Stomach (tissue), 8 donors: ENCODE measurements at regions not wholly inside any gene's neighbourhood (a gene's known extent, or its start where the extent isn't known, plus 50 kb on each side); places are given as distances from the start of the nearest gene placed in this dataset.

Source experiments
- DNase-seq, 2 donors: peaks; one replicate each; pipeline versions ENCODE4 v3.0.0 to v3.0.0-alpha.2; 2013 to 2019
- H3K27ac ChIP-seq, 5 donors: fragments of 200-600 bp in 4 of 5; sonication (generic) in 4 of 5; one replicate each; pipeline ENCODE4 v1.5.1; 2013 to 2019; ENCODE audit warnings: mild to moderate bottlenecking in 1 of 5, moderate library complexity in 1 of 5
- H3K27me3 ChIP-seq, 3 donors: fragments of 200-600 bp; sonication (generic); one replicate each; pipeline ENCODE4 v1.5.1; 2017 to 2019; ENCODE audit warnings: mixed run types in 1 of 3
- H3K36me3 ChIP-seq, 4 donors: fragments of 200-600 bp; sonication (generic); 1 replicate in 3 of 4; 2 replicates in 1 of 4; pipeline ENCODE4 v1.5.1; 2016 to 2019
- H3K4me1 ChIP-seq, 4 donors: fragments of 200-600 bp; sonication (generic); one replicate each; pipeline ENCODE4 v1.5.1; 2016 to 2019
- H3K4me3 ChIP-seq, 4 donors: fragments of 200-600 bp; sonication (generic) in 3 of 4; one replicate each; pipeline ENCODE4 v1.5.1; 2016 to 2019; ENCODE audit warnings: mild to moderate bottlenecking in 1 of 4
- H3K9me3 ChIP-seq, 4 donors: fragments of 200-600 bp; sonication (generic); one replicate each; pipeline ENCODE4 v1.5.1; 2016 to 2019
- EP300 ChIP-seq: sonication (generic); formaldehyde crosslinking; IDR thresholded peaks from one replicate; pipeline ENCODE4 v1.6.1; 2017; ENCODE audit warnings: antibody characterized with exemption
- POLR2A ChIP-seq, 4 donors: fragments of 450-650 bp; IDR thresholded peaks; one replicate each; pipeline ENCODE4 v1.6.1; 2016; ENCODE audit warnings: antibody characterized with exemption in 4 of 4, control low read depth in 2 of 4, mild to moderate bottlenecking in 1 of 4, moderate library complexity in 1 of 4
- POLR2AphosphoS5 ChIP-seq, 3 donors: sonication (generic); formaldehyde crosslinking; IDR thresholded peaks; one replicate each; pipeline ENCODE4 v1.6.1; 2016; ENCODE audit warnings: antibody characterized with exemption in 3 of 3
- WGBS, 5 donors: extraction: QIAGEN DNeasy Blood & Tissue Kit in 3 of 5; methylation state at CpG; one replicate each; pipeline versions ENCODE4 v1.1.5 to v1.1.7; 2013 to 2018; 5-methylcytosine and 5-hydroxymethylcytosine counted together
- intact Hi-C: fragments of 100-400 bp; cut with DNase I; formaldehyde crosslinking; loops from one replicate; pipeline ENCODE4 v1.15.1; 2023; ENCODE audit warnings: low total_unique reads
- TF ChIP-seq, protein P1 (sequence below), 7 experiments: fragments of 450-650 bp in 4 of 7; fragments of 200-600 bp in 3 of 7; sonication (generic) in 3 of 7; IDR thresholded peaks; one replicate each; pipeline ENCODE4 v1.5.1; 2016 to 2019; ENCODE audit warnings: antibody characterized with exemption in 7 of 7, control low read depth in 2 of 7, mild to moderate bottlenecking in 1 of 7
- donor health status: healthy with polysubstance abuse.
- donor health status: Bipolar disorder and iron deficiency.
- donor health status: healthy.

GRCh38 chr20:53881362-53881761 lies 189.0 kb downstream of the BCAS1 start:
- H3K27me3 ChIP-seq: no peaks in the 10 kb centered on the region
- DNase-seq: no peak
- H3K9me3 ChIP-seq: no peaks in the 10 kb centered on the region
- intact Hi-C loops: no loop called here
- H3K27ac ChIP-seq: no peak overlapping the region
- no peak overlapping the region for H3K4me3 ChIP-seq
- peaks cover 0 to 5% (median 0%) of the 10 kb centered on the region in 4 donors for H3K4me1 ChIP-seq
- no peak for TF ChIP-seq EP300
- no peaks in the 10 kb centered on the region for H3K36me3 ChIP-seq
- 75 to 91% (median 85%) methylated on average over 3 of the region's 3 CpGs for WGBS, 5 donors

- H3K27me3 ChIP-seq: no peaks in the 10 kb centered on the region
- H3K9me3 ChIP-seq: no peaks in the 10 kb centered on the region
- DNase-seq: no peak
- WGBS, 5 donors: 81 to 90% (median 89%) methylated on average over 9 of the region's 9 CpGs
- H3K36me3 ChIP-seq: no peaks in the 10 kb centered on the region
- TF ChIP-seq EP300: no peak
- no peak for TF ChIP-seq POLR2AphosphoS5 (IDR thresholded peaks at IDR 0.05)
- TF ChIP-seq, protein P1, sequence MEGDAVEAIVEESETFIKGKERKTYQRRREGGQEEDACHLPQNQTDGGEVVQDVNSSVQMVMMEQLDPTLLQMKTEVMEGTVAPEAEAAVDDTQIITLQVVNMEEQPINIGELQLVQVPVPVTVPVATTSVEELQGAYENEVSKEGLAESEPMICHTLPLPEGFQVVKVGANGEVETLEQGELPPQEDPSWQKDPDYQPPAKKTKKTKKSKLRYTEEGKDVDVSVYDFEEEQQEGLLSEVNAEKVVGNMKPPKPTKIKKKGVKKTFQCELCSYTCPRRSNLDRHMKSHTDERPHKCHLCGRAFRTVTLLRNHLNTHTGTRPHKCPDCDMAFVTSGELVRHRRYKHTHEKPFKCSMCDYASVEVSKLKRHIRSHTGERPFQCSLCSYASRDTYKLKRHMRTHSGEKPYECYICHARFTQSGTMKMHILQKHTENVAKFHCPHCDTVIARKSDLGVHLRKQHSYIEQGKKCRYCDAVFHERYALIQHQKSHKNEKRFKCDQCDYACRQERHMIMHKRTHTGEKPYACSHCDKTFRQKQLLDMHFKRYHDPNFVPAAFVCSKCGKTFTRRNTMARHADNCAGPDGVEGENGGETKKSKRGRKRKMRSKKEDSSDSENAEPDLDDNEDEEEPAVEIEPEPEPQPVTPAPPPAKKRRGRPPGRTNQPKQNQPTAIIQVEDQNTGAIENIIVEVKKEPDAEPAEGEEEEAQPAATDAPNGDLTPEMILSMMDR (IDR thresholded peaks at IDR 0.05): no peak
- TF ChIP-seq POLR2A (IDR thresholded peaks at IDR 0.05): no peak
- no peak overlapping the region for H3K27ac ChIP-seq
- H3K4me3 ChIP-seq: no peak overlapping the region
- intact Hi-C loops: no loop called here
- H3K4me1 ChIP-seq: peaks cover 0 to 5% (median 0%) of the 10 kb centered on the region in 4 donors
These were observed 190.2 kb downstream of the BCAS1 start for GRCh38 chr20:53880108-53880641.

DNA sequence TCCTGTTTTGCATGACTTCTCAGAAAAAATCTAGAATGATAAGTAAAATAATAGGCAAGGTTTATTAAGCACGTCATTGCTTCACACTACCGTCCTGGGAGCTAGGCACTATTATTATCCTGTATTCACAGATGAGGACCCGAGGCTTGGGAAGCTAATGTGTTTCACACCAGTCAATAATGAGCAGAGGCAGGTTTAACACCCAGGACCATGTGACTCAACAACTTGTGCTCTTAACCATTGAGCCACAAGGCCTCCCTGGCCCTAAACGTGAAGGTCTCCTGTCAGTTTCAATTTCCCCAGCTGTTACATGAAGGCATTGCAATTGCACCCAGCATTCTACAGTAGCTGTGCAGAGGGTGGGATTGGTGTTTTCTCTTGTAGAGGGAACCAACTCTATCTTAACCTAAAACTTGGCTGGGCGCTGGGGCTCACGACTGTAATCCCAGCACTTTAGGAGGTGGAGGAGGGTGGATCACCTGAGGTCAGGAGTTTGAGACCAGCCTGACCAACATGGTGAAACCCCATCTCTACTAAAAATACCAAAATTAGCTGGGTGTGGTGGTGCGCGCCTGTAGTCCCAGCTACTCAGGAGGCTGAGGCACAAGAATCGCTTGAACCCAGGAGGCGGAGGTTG lies 191.2 kb downstream of the BCAS1 start:
- no peak overlapping the region for H3K4me3 ChIP-seq
- no peaks in the 10 kb centered on the region for H3K36me3 ChIP-seq
- H3K27me3 ChIP-seq: no peaks in the 10 kb centered on the region
- no peak overlapping the region for H3K27ac ChIP-seq
- intact Hi-C loops: no loop called here
- peaks cover 0 to 5% (median 0%) of the 10 kb centered on the region in 4 donors for H3K4me1 ChIP-seq
- TF ChIP-seq POLR2A (IDR thresholded peaks at IDR 0.05) (no peak), EP300 (no peak), POLR2AphosphoS5 (IDR thresholded peaks at IDR 0.05) (no peak)
- TF ChIP-seq, protein P1 (IDR thresholded peaks at IDR 0.05): no peak
- no peak for DNase-seq
- H3K9me3 ChIP-seq: no peaks in the 10 kb centered on the region
- 72 to 80% (median 73%) methylated on average over 10 of the region's 10 CpGs for WGBS, 5 donors

- Histone ChIP-seq H3K9me3 (no peaks in the 10 kb centered on the region), H3K27ac (peak overlapping the region in 1 of 5 donors; percentile 3), H3K4me3 (no peak overlapping the region), H3K4me1 (peaks cover 0 to 5% (median 0%) of the 10 kb centered on the region in 4 donors), H3K27me3 (no peaks in the 10 kb centered on the region), H3K36me3 (no peaks in the 10 kb centered on the region)
- WGBS, 5 donors: 64 to 74% (median 69%) methylated on average over 6 of the region's 6 CpGs
- no peak for DNase-seq
- TF ChIP-seq POLR2A (IDR thresholded peaks at IDR 0.05) (no peak), POLR2AphosphoS5 (IDR thresholded peaks at IDR 0.05) (no peak), EP300 (no peak)
- TF ChIP-seq, protein P1 (IDR thresholded peaks at IDR 0.05): no peak
- intact Hi-C loops: no loop called here
These were observed 191.9 kb downstream of the BCAS1 start for GRCh38 chr20:53878262-53879047.
